WTC11 (cell line): ENCODE measurements at regions not wholly inside any gene's neighbourhood (a gene's known extent, or its start where the extent isn't known, plus 50 kb on each side); places are given as distances from the start of the nearest gene placed in this dataset.

Experiments
- ATAC-seq: fragments of 200-7000 bp; cut with Tn5 transposase; 2 replicates; pipeline ENCODE4 v1.10.0; 2021; ENCODE audit warnings: mild to moderate bottlenecking, moderate library complexity
- CTCF ChIA-PET: fragments of 300-600 bp; sonication (Branson Sonifier 250); formaldehyde crosslinking; loops from one replicate; lab custom pipeline; 2021; ENCODE audit warnings: antibody characterized with exemption; lab: Charles Lee
- POLR2A ChIA-PET: fragments of 350-600 bp; sonication (Branson Sonifier 250); formaldehyde crosslinking; loops from one replicate; lab custom pipeline; 2021; ENCODE audit warnings: antibody characterized with exemption; lab: Charles Lee
- DNase-seq: peaks from one replicate; pipeline ENCODE4 v3.0.0; 2021; ENCODE audit warnings: low spot score
- H3K27ac Mint-ChIP-seq: 2 replicates; pipeline ENCODE4 v1.8.0; 2021; ENCODE audit warnings: mixed read lengths
- H3K27me3 Mint-ChIP-seq: 2 replicates; pipeline ENCODE4 v1.8.0; 2021; ENCODE audit warnings: low read depth, mild to moderate bottlenecking, moderate library complexity, mixed read lengths
- H3K36me3 Mint-ChIP-seq: 2 replicates; pipeline ENCODE4 v1.8.0; 2021; ENCODE audit warnings: mixed read lengths
- H3K4me1 Mint-ChIP-seq: 2 replicates; pipeline ENCODE4 v1.8.0; 2022; ENCODE audit warnings: mixed read lengths
- H3K4me3 Mint-ChIP-seq: 2 replicates; pipeline ENCODE4 v1.8.0; 2021; ENCODE audit warnings: mild to moderate bottlenecking, moderate library complexity, mixed read lengths
- H3K9me3 Mint-ChIP-seq: 2 replicates; pipeline ENCODE4 v1.8.0; 2021; ENCODE audit warnings: mixed read lengths
- AR ChIP-seq: fragments of 250-450 bp; sonication (Bioruptor Pico); IDR thresholded peaks from 2 replicates; pipeline ENCODE4 v1.9.0; 2021; ENCODE audit warnings: mild to moderate bottlenecking
- ESRRA ChIP-seq: sonication (generic); formaldehyde crosslinking; IDR thresholded peaks from 2 replicates; pipeline ENCODE4 v1.8.1; 2022; ENCODE audit warnings: mild to moderate bottlenecking, missing genetic modification reagents, borderline replicate concordance
- FOXJ3 ChIP-seq: sonication (generic); formaldehyde crosslinking; IDR thresholded peaks from 2 replicates; pipeline ENCODE4 v1.9.0; 2021; ENCODE audit warnings: missing genetic modification reagents, mild to moderate bottlenecking, borderline replicate concordance
- FOXP1 ChIP-seq: sonication (generic); formaldehyde crosslinking; IDR thresholded peaks from 2 replicates; pipeline ENCODE4 v1.8.0; 2022; ENCODE audit warnings: missing genetic modification reagents, mild to moderate bottlenecking, moderate library complexity, borderline replicate concordance
- HMGA2 ChIP-seq: fragments of 250-450 bp; sonication (Bioruptor Pico); IDR thresholded peaks from 2 replicates; pipeline ENCODE4 v1.4.0; 2021; ENCODE audit warnings: mild to moderate bottlenecking, moderate library complexity
- HMGXB4 ChIP-seq: sonication (generic); formaldehyde crosslinking; IDR thresholded peaks from 2 replicates; pipeline ENCODE4 v1.8.1; 2023; ENCODE audit warnings: mild to moderate bottlenecking, moderate library complexity, missing genetic modification reagents
- NFATC4 ChIP-seq: fragments of 250-450 bp; sonication (Bioruptor Pico); IDR thresholded peaks from 2 replicates; pipeline ENCODE4 v1.9.0; 2021; ENCODE audit warnings: mild to moderate bottlenecking
- NFE2L1 ChIP-seq: sonication (generic); formaldehyde crosslinking; IDR thresholded peaks from 2 replicates; pipeline ENCODE4 v1.8.1; 2023; ENCODE audit warnings: missing genetic modification reagents
- TEAD4 ChIP-seq: sonication (generic); formaldehyde crosslinking; IDR thresholded peaks from 2 replicates; pipeline ENCODE4 v1.8.0; 2022; ENCODE audit warnings: mild to moderate bottlenecking, missing genetic modification reagents
- ZBTB43 ChIP-seq: sonication (generic); formaldehyde crosslinking; IDR thresholded peaks from 2 replicates; pipeline ENCODE4 v1.8.1; 2023; ENCODE audit warnings: mild to moderate bottlenecking, missing genetic modification reagents
- ZNF281 ChIP-seq: sonication (generic); formaldehyde crosslinking; IDR thresholded peaks from 2 replicates; pipeline ENCODE4 v1.8.0; 2023; ENCODE audit warnings: mild to moderate bottlenecking, missing genetic modification reagents
- ZNF671 ChIP-seq: fragments of 250-450 bp; sonication (Bioruptor Pico); IDR thresholded peaks from 2 replicates; pipeline ENCODE4 v1.8.0; 2021; ENCODE audit warnings: mild to moderate bottlenecking
- TF ChIP-seq, protein P1 (sequence below): fragments of 250-450 bp; sonication (Bioruptor Pico); IDR thresholded peaks from 2 replicates; pipeline ENCODE4 v1.9.0; 2021; ENCODE audit warnings: moderate library complexity, mild to moderate bottlenecking, inconsistent platforms, borderline replicate concordance
- TF ChIP-seq, protein P2 (sequence below): sonication (generic); formaldehyde crosslinking; IDR thresholded peaks from 2 replicates; pipeline ENCODE4 v1.8.1; 2022; ENCODE audit warnings: low read depth, missing genetic modification reagents, borderline replicate concordance

GRCh38 chr1:194281376-194281775 lies 1095.0 kb upstream of the B3GALT2 start (continued):
- TF ChIP-seq FOXP1 (CRISPR knock-in tag): no peak
- TF ChIP-seq, protein P1, sequence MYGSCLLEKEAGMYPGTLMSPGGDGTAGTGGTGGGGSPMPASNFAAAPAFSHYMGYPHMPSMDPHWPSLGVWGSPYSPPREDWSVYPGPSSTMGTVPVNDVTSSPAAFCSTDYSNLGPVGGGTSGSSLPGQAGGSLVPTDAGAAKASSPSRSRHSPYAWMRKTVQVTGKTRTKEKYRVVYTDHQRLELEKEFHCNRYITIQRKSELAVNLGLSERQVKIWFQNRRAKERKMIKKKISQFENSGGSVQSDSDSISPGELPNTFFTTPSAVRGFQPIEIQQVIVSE (CRISPR knock-in tag): no peak
- TF ChIP-seq FOXJ3 (CRISPR knock-in tag): no peak
- no peak for TF ChIP-seq HMGXB4 (CRISPR knock-in tag)

DNA sequence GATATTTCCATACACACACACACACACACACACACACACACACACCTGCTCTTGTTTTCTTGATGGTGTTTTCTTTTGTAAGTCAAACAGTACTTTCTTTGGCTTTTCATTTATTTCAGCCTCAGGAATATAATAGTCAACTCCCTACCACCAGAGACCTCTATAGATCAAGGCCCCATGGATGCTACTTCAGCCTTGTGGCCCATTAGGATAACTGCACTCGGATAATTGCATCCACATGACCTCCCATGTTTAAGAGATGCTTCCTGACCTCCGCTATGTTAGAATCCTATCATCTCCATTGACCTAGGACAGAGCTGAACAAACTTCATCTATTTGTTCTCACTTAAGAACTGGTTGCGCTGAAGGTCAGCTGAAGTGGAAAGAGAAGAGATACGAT lies 1094.0 kb upstream of the B3GALT2 start:
- TF ChIP-seq NFATC4 (CRISPR knock-in tag): no peak
- TF ChIP-seq, protein P2, sequence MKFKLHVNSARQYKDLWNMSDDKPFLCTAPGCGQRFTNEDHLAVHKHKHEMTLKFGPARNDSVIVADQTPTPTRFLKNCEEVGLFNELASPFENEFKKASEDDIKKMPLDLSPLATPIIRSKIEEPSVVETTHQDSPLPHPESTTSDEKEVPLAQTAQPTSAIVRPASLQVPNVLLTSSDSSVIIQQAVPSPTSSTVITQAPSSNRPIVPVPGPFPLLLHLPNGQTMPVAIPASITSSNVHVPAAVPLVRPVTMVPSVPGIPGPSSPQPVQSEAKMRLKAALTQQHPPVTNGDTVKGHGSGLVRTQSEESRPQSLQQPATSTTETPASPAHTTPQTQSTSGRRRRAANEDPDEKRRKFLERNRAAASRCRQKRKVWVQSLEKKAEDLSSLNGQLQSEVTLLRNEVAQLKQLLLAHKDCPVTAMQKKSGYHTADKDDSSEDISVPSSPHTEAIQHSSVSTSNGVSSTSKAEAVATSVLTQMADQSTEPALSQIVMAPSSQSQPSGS: no peak
- no peak for TF ChIP-seq HMGA2
- no peak for TF ChIP-seq NFE2L1 (CRISPR knock-in tag)
- TF ChIP-seq ZNF671: no peak
- no peak for TF ChIP-seq ZBTB43 (CRISPR knock-in tag)
- no peak for TF ChIP-seq ZNF281
- no peak for TF ChIP-seq ESRRA
- TF ChIP-seq AR: no peak
- no peak for TF ChIP-seq TEAD4 (CRISPR knock-in tag)
- TF ChIP-seq, all 79 proteins: peak for 0
- DNase-seq: no peak
- ChIA-PET CTCF (no interaction called here), POLR2A (no interaction called here)
- no peaks in the 10 kb centered on the region for H3K36me3 Mint-ChIP-seq
- no peaks in the 10 kb centered on the region for H3K27me3 Mint-ChIP-seq
- H3K9me3 Mint-ChIP-seq: peaks cover 4% of the 10 kb centered on the region; the same call in 1 of the 2 replicates
- H3K4me1 Mint-ChIP-seq: no peaks in the 10 kb centered on the region
- no peak overlapping the region for H3K4me3 Mint-ChIP-seq
- ATAC-seq: peak; percentile 60; the same call in 1 of the 2 replicates
- no peak overlapping the region for H3K27ac Mint-ChIP-seq
